ENCODE measurements at regions not wholly inside any gene's neighbourhood (a gene's known extent, or its start where the extent isn't known, plus 50 kb on each side); places are given as distances from the start of the nearest gene placed in this dataset.
"Not testable (repeated sequence)": the region's sequence is repeated elsewhere in the genome, so short reads cannot be mapped to it uniquely, and the experiment has no call there.

DNA sequence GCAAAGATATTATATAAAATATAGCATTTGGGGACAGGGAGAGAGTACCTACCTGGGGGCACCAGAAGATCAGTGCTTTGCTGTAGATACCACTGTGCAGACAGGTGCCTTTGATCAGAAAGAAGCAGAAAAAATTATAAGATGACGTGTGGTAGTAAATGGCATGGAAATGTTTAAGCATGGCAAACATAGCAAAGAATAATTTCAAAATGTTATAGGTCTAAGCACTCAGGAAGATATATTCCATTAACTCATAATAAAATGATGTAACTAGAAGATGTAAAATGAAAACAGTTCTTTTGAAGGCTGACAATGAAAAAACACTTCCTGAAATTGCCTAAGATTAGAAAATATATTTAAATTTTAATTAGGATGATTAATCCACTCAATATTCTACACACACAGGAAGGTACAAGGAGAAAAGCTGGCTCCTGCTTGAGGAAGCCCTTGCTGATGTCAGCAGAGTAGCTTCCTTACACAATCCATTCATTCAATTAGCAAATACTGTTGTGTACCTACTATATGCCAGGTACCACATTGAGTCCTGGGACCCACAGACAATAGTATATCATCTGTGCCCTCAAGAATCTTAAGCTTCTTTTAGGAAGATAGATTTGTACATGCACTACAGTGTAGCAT, 290.2 kb upstream of the CNR1 start:
- DNase-seq (ENCODE audit: low read depth, low spot score) = no peak

DNA sequence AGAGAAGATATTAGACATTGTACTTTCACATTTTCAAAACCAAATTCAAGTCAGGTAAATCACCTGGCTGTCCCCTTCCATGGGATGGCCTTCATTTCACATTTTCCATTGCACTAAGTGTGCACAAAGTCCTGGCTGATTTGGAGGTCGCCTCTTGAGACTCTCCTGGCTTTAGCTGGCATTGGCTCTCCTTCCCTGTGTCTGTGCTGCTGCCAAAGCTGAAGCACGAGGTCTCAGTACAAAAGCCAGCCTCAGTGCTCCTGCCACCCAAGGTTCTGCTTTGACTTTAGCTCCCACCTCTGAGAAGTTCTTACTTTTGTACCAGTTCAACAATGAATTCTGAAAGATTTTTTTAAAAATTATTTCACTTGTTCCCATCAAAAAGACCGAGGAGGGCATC, 289.2 kb upstream of the CNR1 start:
- DNase-seq (ENCODE audit: low read depth, low spot score) = no peak

DNA sequence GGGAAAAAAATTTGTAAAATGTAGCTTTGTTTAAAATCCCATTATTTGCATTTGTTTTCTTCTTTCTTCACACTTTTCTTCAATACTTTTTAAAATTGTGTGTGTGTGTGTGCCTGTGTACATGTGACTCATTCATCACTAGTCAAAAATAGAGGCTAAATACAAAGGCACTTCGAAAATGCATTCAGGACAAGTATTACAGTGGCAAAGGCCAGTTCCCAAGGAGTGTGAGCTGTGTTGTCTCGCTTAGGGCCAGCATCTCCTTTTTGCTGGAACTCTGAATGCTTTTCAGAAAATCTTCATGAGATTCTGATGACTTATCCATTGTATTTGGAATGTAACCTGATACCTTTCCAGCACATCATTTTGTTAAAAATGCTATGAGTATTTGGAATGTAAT, 288.5 kb upstream of the CNR1 start:
- peak; percentile 3 for DNase-seq (ENCODE audit: low read depth, low spot score)

DNA sequence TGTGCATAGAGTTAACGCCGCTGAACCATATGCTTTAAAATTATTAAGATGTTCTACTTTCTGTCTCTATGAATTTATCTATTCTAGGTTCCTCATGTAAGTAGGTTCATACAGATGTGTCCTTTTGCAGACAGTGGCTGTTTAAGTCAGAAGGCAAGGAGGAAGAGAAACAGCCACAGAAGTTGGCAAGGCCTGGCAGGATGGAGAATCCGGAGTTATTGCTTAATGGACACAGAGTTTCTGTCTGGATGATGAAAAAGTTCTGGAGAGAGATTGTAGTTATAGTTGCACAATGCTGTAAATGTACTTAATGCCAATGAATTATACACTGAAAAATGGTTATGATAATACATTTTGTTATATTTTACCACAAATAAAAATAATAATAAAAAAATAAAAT, 283.6 kb upstream of the CNR1 start:
- DNase-seq (ENCODE audit: low read depth, low spot score) = no peak

DNA sequence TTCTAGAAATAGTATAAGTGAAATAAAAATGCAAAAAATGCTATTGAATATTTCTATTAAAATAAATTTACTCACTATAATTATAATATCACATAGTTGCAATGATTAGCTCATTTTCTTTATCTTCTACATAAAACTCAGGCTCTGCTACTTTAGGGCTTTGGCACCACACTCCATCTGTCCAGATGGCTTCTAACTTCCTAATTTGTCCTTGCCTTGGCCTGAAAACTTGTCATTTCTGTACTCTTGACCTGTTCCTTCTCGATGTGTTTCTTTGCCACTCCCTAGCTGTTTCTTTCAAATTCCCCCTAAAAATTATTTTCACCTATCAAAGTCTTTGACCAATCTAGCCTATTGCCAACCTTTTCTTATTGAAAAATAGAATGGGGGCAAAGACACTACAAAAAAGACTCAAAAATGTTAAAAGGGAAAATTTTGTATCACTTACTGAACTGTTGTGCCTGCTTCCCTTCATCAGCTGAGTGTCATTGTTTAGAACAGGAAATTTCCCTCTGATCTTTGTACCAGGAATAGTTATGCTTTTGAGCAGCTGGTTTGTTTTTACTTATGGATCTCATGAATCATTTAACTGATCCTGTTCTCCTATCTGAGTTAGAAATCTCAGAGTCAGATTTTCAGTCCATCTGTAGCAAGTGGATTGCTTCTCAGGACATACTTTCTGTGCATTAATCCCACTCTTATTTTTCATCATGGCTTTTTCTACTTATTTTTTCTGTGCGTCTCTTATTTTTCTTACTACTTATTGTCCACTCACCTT, 279.2 kb upstream of the CNR1 start:
- no peak for DNase-seq (ENCODE audit: low read depth, low spot score)

DNA sequence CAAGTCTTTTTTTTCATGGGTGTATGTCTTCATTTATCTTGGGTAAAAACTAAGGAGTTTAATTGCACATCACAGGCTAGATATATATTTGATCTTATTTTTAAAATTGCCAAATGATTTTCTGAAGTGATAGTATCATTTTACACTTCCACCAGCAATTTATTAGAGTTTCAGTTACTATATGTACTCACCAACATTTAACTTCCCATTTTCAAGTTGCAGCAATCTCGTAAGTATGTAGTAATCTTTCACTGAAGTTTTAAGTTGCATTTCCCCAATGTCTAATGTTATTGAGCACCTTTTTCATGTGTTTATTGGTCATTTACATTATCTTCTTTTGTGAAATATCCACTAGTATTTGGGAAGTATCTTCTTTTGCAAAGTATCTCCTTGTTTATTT, 277.4 kb upstream of the CNR1 start:
- no peak for DNase-seq (ENCODE audit: low read depth, low spot score)

DNA sequence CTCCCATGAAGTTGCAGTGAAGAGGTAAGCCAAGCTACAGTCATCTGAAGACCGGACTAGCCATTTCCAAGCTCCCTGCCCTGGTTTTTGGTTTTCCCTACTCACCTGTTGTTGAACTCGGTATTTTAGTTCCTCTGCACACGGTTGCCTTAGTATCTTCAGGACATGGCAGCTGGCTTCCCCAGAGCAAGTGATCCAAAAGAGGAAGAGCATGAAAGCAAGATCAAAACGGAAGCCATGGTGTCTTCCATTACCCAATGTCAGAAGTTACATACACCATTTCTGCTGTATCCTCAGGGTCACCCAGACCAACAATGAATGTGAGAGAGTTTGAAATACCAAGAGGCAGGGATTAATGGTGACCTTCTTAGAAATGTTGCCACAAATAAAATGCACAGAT, 276.6 kb upstream of the CNR1 start:
- no peak for DNase-seq (ENCODE audit: low read depth, low spot score)

DNA sequence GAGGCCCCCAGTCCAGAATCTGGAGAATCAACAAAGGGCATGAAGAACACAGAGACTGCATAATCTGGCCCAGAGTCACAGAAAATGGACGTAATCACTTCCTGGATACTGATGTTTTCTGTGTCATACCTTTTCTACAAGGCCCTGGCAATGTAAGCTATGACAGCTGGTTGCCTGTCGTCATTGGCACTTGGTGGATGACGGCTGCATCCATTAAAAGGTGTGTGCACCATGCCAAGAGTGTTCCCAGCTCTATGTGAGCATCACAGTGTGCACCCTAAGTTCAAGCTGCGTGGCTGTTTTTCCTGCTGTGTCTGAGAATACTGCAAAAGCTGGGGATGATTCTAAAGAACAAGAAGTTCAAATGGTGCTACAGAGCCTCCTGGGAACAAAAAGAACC, 275.2 kb upstream of the CNR1 start:
- no peak for DNase-seq (ENCODE audit: low read depth, low spot score)

DNA sequence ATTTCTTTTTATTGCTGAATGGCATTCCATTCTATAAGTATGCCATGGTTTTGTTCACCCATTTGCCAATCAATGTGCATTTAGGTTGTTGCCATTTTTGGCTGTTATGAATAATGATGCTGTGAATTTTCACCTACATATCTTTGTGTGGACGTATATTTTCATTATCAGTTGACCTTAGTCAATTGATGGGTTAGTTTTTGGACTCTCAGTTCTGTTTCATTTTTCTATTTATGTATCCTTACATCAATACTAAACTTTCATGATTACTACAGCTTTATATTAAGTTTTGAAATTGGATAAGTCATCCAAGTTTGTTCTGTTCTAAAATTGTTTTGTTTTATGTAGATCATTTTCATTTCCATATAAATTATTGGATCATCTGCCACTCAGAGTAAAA, 261.9 kb upstream of the CNR1 start:
- no peak for DNase-seq (ENCODE audit: low read depth, low spot score)

DNA sequence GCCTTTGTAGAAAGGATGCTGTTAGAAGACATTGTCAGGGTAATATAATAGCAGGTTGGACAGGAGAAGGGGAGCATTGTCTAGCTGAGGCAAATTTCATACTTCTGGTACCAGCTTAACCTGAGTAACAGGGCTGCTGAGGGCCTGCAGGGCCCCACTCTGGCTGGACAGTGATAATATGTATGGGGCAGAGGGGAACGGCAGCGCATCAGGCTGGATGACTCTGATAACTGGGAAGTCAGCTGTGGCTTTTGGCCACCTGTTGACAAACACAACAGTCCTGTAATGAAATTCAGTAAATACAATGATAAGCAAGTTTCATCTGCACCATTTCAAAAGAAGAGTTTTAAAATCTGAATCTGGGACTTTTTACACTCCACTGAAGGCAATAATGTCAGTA, 259.9 kb upstream of the CNR1 start:
- no peak for DNase-seq (ENCODE audit: low read depth, low spot score)

DNA sequence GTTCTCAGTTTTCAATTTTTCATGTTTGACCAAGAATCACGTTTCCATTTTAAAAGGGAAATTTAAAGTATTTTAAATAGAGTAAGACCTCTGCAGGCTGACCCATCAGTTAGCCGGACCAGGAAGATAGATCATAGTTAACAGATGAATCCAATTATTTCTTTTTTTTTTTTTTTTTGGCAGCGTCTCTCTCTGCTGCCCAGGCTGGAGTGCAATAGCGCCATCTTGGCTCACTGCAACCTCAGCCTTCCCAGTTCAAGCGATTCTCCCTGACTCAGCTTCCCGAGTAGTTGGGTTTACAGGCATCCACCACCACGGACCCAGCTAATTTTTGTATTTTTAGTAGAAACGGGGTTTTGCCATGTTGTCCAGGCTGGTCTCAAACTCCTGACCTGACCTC, 256.7 kb upstream of the CNR1 start:
- no peak for DNase-seq (ENCODE audit: low read depth, low spot score)

DNA sequence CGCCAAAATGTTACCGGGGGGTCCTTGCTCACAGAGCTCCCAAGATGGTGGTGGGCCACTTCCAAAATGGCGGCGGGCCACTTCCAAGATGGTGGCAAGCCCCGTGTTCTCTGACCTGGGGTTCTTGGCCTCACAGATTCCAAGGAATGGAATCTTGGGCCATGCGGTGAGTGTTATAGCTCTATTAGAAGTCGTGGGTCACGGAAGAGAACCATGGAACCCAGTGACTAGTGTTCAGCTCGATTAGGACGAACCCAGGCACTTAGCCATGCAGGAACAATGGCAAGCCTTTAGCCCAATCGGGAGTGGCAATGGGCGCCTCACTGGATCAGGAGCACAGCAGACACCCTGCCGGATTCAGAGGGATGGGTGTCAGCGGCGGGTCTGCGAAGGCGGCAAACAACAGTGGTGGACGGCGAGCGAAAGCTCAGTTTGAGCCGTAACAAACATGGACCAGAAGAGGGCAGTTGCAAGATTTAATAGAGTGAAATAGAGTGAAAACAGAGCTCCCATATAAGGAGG, 254.9 kb upstream of the CNR1 start:
- DNase-seq (ENCODE audit: low read depth, low spot score) = not testable (repeated sequence)

DNA sequence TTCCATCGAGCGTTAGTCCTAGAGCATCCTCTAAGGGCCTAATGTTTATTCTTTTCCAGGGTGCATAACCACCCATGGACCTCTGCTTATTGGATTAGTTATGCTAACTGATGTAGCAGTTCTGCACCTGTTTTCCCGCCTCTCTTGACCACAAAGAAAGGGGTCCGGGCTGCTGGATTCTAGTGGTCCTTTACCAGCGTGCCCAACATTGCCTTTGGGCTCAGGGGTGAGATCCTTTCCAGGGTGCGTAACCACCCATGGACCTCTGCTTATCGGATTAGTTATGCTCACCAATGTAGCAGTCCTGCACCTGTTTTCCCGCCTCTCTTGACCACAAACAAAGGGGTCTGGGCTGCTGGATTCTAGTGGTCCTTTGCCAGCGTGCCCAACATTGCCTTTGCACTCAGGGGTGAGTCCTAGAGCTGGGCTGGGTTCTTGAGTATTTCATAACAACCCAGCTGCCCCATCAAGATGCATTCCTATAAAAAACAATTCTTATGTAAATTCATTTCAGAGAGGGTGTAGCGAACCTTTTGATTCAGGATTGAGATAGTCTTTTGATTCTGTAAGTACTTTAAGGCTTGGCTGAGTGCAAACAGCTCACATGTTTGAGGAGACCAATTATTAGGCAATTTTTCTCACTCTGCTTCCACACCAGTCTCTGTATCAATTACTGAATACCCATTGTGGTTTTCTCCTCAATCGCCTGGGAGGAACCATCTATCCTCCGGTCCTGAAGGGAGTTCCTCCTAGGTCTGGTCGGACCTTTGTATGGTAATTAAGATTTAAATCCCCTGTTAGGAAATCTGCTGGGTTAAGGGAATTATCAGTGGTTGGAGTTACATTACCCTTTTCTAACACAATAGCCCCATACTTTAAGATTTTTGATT, 253.0 kb upstream of the CNR1 start:
- not testable (repeated sequence) for DNase-seq (ENCODE audit: low read depth, low spot score)

DNA sequence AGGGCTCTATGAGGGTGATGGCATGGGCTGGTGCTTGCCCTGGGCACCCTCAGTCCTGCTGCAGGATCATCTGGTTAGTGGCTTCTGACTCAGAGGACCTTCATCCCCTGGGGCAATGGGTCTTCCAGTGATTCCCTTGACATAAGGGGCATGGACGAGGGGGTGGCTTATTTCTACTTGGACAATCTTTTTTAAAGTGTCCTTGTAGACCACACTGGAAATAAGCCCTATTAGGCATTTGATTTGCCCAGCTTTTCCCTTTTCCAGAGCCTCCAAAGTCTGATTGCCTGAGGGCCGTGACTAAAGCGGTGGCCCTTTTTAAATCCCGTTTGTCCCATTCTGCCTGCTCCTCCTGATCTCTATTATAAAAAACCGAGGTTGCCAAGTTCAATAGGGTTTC, 251.2 kb upstream of the CNR1 start:
- DNase-seq (ENCODE audit: low read depth, low spot score) = not testable (repeated sequence)

DNA sequence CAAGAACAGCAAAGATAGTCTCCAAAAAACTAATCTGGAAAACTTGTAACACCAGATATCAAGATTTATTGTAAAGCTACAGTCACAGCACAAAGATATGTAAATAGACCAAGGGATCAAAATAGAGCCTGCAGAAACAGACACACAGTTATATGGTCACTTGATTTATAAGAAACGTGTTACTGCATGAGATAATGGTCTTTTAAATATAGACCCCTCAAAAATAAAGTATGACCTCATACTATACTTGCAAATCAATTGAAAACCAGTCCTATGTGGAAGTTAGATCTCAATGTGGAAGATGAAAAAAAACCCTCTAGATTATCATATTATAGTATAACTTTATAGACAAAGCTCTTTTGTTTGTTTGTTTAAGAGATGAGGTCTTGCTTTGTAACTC, 247.3 kb upstream of the CNR1 start:
- DNase-seq (ENCODE audit: low read depth, low spot score) = no peak

DNA sequence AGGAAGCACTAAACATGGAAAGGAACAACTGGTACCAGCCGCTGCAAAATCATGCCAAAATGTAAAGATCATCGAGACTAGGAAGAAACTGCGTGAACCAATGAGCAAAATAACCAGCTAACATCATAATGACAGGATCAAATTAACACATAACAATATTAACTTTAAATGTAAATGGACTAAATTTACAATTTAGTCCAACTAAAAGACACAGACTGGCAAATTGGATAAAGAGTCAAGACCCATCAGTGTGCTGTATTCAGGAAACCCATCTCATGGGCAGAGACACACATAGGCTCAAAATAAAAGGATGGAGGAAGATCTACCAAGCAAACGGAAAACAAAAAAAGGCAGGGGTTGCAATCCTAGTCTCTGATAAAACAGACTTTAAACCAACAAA, 242.2 kb upstream of the CNR1 start:
- not testable (repeated sequence) for DNase-seq (ENCODE audit: low read depth, low spot score)

DNA sequence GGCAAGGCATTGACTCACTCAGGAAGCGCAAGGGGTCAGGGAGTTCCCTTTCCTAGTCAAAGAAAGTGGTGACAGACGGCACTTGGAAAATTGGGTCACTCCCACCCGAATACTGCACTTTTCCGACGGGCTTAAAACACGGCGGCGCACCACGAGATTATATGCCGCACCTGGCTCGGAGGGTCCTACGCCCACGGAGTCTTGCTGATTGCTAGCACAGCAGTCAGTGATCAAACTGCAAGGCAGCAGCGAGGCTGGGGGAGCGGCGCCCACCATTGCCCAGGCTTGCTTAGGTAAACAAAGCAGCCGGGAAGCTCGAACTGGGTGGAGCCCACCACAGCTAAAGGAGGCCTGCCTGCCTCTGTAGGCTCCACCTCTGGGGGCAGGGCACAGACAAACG, 240.5 kb upstream of the CNR1 start:
- not testable (repeated sequence) for DNase-seq (ENCODE audit: low read depth, low spot score)

DNA sequence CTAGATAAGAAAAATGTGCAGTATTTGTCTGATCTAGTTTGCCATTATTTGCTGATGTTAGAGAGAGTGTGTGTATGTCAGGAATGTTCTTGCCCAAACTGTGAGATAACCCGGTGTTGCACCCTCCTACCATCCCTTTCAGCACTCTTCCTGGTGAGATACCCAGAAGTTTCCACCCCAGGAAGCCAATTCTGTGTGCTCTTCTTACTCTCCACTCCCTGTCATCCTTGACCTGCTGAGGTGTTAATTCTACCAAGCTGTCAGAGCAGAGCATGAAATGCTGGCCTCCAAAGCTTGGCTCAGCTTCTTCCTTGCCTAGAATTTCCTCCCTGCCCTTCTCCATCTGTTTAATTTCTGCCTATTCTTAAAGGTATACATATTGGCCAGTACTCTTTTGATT, 237.3 kb upstream of the CNR1 start:
- no peak for DNase-seq (ENCODE audit: low read depth, low spot score)

DNA sequence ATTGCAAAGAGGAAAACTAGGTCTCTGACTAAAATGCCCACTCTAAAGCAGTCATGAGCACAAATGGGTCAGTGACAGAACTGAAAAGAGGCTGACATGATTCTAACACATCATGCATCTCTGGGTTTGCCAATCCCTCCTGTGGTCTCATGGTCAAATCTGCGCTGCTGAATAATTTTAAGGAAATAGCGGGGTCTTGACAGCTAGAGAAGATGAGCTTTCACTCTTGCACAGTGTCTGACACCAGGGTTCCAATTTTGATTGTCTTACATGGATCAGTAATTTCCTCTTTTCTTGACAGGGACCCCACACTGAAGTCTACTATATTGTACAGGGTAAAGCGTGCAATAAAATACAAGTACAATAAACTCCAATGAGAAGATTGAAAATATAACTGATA, 236.8 kb upstream of the CNR1 start:
- no peak for DNase-seq (ENCODE audit: low read depth, low spot score)

DNA sequence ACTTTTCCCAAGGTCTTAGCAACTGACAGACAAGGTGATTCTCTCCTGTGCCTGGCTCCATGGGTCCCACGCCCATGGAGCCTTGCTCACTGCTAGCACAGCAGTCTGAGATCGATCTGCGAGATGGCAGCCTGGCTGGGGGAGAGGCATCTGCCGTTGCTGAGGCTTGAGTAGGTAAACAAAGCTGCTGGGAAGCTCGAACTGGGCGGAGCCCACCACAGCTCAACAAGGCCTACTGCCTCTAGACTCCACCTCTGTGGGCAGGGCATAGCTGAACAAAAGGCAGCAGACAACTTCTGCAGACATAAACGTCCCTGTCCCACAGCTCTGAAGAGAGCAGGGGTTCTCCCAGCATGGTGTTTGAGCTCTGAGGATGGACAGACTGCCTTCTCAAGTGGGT, 224.9 kb upstream of the CNR1 start:
- DNase-seq (ENCODE audit: low read depth, low spot score) = not testable (repeated sequence)

DNA sequence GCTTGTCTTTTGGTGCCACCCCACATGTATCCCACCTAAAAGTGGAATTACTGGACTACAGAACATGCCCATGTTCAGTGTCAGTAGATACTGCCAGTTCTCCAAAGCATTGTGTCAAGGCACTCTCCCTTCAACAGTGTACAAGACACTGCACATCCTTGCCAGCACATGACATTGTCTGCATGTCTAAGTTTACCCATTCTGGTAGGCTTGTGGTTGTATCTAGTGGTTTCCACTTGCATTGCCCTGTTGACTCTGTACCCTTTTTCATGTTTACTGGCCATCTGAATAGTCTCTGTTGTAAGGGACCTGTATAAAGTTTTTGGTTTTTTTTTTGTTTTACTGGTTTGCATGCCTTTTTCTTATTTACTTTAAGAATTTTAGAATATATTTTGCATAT, 222.4 kb upstream of the CNR1 start:
- no peak for DNase-seq (ENCODE audit: low read depth, low spot score)

DNA sequence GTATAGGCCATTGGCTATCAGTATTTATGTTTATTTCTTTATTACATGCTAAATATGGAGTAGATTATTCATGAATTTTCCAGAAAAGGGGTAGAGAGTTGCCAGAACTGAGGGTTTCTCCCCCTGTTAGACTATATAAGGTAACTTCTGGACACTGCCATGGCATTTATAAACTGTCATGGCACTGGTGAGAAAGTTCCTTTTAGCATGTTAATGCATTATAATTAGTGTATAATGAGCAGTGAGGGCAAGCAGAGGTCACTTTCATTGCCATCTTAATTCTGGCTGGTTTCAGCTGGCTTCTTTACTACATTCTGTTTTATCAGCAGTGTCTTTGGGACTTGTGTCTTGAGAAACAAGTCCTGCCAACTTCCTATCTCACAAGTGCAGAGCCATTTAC, 220.0 kb upstream of the CNR1 start:
- DNase-seq (ENCODE audit: low read depth, low spot score) = no peak
